Activated B cell treated with CpG ODN at 0.5 μM for 24 hours (primary cell): ENCODE measurements at regions not wholly inside any gene's neighbourhood (a gene's known extent, or its start where the extent isn't known, plus 50 kb on each side); places are given as distances from the start of the nearest gene placed in this dataset.

ENCODE experiments used
- ATAC-seq: fragments of 200-7000 bp; cut with Tn5 transposase; one replicate; pipeline ENCODE4 v1.10.0; 2021; ENCODE audit warnings: low read depth, mild to moderate bottlenecking, moderate library complexity
- CTCF ChIA-PET: fragments of 350-600 bp; sonication (Branson Sonifier 250); formaldehyde crosslinking; loops from one replicate; lab custom pipeline; 2021; ENCODE audit warnings: antibody characterized with exemption; lab: Charles Lee
- POLR2A ChIA-PET: fragments of 350-600 bp; sonication (Branson Sonifier 250); formaldehyde crosslinking; loops from one replicate; lab custom pipeline; 2021; ENCODE audit warnings: antibody characterized with exemption; lab: Charles Lee
- DNase-seq: peaks from one replicate; pipeline ENCODE4 v3.0.0; 2022
- H3K27ac Mint-ChIP-seq: one replicate; pipeline ENCODE4 v1.8.0; 2020; ENCODE audit warnings: mixed read lengths
- H3K27me3 Mint-ChIP-seq: one replicate; pipeline ENCODE4 v1.8.0; 2021; ENCODE audit warnings: mixed read lengths
- H3K36me3 Mint-ChIP-seq: one replicate; pipeline ENCODE4 v1.8.0; 2021; ENCODE audit warnings: low read depth, mixed read lengths
- H3K4me1 Mint-ChIP-seq: one replicate; pipeline ENCODE4 v1.8.0; 2021; ENCODE audit warnings: mixed read lengths
- H3K4me3 Mint-ChIP-seq: one replicate; pipeline ENCODE4 v1.8.0; 2020; ENCODE audit warnings: mild to moderate bottlenecking, mixed read lengths
- H3K9me3 Mint-ChIP-seq: one replicate; pipeline ENCODE4 v1.8.0; 2020; ENCODE audit warnings: mixed read lengths
- intact Hi-C: fragments of 100-400 bp; cut with micrococcal nuclease; formaldehyde crosslinking; loops from one replicate; pipeline ENCODE4 v1.15.1; 2024
- TF ChIP-seq, protein P1 (sequence below): fragments of 200-600 bp; IDR thresholded peaks from one replicate; pipeline ENCODE4 v1.8.0; 2022; ENCODE audit warnings: antibody characterized with exemption, mild to moderate bottlenecking

GRCh38 chr13:43981512-43982301 lies 102.0 kb downstream of the LACC1 start:
- TF ChIP-seq, protein P1, sequence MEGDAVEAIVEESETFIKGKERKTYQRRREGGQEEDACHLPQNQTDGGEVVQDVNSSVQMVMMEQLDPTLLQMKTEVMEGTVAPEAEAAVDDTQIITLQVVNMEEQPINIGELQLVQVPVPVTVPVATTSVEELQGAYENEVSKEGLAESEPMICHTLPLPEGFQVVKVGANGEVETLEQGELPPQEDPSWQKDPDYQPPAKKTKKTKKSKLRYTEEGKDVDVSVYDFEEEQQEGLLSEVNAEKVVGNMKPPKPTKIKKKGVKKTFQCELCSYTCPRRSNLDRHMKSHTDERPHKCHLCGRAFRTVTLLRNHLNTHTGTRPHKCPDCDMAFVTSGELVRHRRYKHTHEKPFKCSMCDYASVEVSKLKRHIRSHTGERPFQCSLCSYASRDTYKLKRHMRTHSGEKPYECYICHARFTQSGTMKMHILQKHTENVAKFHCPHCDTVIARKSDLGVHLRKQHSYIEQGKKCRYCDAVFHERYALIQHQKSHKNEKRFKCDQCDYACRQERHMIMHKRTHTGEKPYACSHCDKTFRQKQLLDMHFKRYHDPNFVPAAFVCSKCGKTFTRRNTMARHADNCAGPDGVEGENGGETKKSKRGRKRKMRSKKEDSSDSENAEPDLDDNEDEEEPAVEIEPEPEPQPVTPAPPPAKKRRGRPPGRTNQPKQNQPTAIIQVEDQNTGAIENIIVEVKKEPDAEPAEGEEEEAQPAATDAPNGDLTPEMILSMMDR, result no peak
- intact Hi-C loops, result no loop called here
- POLR2A ChIA-PET, result no interaction called here
- CTCF ChIA-PET, result no interaction called here
- ATAC-seq, result no peak
- no peak for DNase-seq
- Mint-ChIP-seq H3K9me3 (no peaks in the 10 kb centered on the region), H3K27ac (no peak overlapping the region), H3K4me3 (no peak overlapping the region), H3K27me3 (peaks cover 18% of the 10 kb centered on the region), H3K36me3 (no peaks in the 10 kb centered on the region), H3K4me1 (no peaks in the 10 kb centered on the region)

GRCh38 chr13:43983373-43983772 lies 103.7 kb downstream of the LACC1 start:
- POLR2A ChIA-PET, result no interaction called here
- intact Hi-C loops, result no loop called here
- Mint-ChIP-seq H3K27me3 (peaks cover 14% of the 10 kb centered on the region), H3K27ac (no peak overlapping the region), H3K9me3 (no peaks in the 10 kb centered on the region), H3K4me1 (no peaks in the 10 kb centered on the region), H3K4me3 (no peak overlapping the region), H3K36me3 (no peaks in the 10 kb centered on the region)
- ATAC-seq, result no peak
- TF ChIP-seq, protein P1, result no peak
- CTCF ChIA-PET, result no interaction called here
- no peak for DNase-seq

DNA sequence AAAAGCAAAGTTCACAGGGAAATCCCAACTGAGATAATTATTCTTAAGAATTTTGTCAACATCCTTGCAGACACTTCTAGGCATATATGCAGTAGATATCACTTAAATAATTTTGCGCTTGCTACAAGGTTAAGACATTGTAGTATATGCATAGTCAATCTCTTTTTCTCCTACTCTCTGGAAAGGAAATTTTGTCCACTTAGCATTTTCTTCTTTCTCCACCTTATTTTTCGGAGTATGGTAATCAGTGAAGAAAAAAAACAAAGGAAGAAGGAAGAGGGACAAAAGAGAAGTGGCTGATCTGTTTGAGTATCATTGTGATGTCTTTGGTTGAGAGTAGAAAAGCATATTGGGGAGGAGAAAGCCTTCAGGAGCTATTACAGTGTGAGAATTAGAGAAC lies 104.6 kb downstream of the LACC1 start:
- CTCF ChIA-PET, result no interaction called here
- POLR2A ChIA-PET, result no interaction called here

DNA sequence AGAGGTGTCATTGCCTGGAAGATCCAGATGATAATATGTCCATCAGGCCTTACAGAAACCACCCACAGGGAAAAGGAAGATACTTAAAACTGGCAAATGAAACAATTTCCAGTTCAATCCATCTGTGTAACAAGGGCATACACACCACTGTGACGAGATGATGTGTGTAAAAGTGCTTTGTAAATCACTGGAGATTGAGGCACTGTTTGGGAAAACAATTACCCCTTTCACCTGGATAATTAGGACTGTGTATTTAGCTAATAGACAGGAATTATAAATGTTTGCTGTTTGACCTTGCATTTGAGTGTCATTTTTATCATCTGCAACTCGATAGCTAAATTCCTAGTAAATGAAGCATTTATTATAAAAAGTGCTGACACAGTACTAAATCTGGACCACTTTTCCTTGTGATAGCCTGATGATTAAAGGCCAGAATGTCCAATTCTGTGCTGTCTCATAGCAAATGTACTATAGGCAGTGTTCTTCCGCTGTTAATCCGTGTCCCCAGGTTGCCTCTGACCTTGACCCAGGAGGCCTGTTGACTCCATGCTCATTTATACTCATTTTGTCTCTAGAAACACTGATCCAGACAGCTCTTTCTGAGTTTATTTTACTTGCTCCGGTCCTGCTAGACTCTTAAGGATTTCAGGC lies 105.8 kb downstream of the LACC1 start:
- Mint-ChIP-seq H3K27me3 (peaks cover 6% of the 10 kb centered on the region), H3K4me3 (no peak overlapping the region), H3K4me1 (no peaks in the 10 kb centered on the region), H3K36me3 (no peaks in the 10 kb centered on the region), H3K9me3 (no peaks in the 10 kb centered on the region), H3K27ac (no peak overlapping the region)
- POLR2A ChIA-PET, result no interaction called here
- no peak for ATAC-seq
- TF ChIP-seq, protein P1, result no peak
- intact Hi-C loops, result no loop called here
- no peak for DNase-seq
- CTCF ChIA-PET, result no interaction called here

More for the DNA sequence above, 104.6 kb downstream of the LACC1 start:
- DNase-seq, result no peak
- Mint-ChIP-seq H3K4me3 (no peak overlapping the region), H3K27ac (no peak overlapping the region), H3K27me3 (peaks cover 8% of the 10 kb centered on the region), H3K4me1 (no peaks in the 10 kb centered on the region), H3K9me3 (no peaks in the 10 kb centered on the region), H3K36me3 (no peaks in the 10 kb centered on the region)
- no peak for ATAC-seq
- TF ChIP-seq, protein P1, result no peak
- intact Hi-C loops, result no loop called here

DNA sequence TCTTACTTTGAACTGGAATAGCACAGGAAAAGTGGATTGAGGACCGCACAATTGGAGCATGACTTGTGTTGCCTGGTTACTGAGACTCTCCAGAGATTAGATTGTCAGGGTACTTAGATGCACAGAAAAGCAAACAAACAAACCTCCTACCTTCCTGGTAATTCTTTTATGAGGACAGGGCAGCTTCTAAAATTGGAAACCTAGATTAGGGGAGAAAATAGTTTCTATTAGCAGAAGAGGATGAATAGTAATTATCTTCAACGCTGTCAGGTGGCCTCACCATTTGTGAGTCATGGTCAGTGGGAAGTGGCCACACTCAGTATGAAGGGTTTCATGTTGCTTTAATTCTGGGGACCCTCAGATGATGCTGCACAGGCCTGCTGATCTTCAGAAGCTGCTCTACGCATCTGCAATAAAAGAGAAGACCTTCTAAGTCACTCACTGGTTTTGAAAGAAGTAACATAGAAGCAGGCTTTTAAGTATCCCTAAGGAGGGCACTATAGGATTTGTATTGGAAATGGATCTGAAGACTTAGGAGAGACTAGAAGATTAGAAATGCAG lies 106.8 kb downstream of the LACC1 start:
- ATAC-seq (no peak), DNase-seq (no peak)
- Mint-ChIP-seq H3K4me1 (no peaks in the 10 kb centered on the region), H3K4me3 (no peak overlapping the region), H3K27me3 (peaks cover 6% of the 10 kb centered on the region), H3K9me3 (no peaks in the 10 kb centered on the region), H3K27ac (no peak overlapping the region), H3K36me3 (no peaks in the 10 kb centered on the region)
- POLR2A ChIA-PET, result no interaction called here
- intact Hi-C loops, result no loop called here
- CTCF ChIA-PET, result no interaction called here
- TF ChIP-seq, protein P1, result no peak
